Right atrium auricular region (tissue), 2 donors: ENCODE measurements at regions not wholly inside any gene's neighbourhood (a gene's known extent, or its start where the extent isn't known, plus 50 kb on each side); places are given as distances from the start of the nearest gene placed in this dataset.

Experiments used
- DNase-seq: peaks from one replicate; pipeline ENCODE4 v3.0.0-alpha.2; 2019; ENCODE audit warnings: low spot score
- H3K27ac ChIP-seq, 2 donors: fragments of 200-600 bp; sonication (generic); 1 replicate in 1 of 2; 2 replicates in 1 of 2; pipeline ENCODE4 v1.5.1; 2016 to 2019
- H3K27me3 ChIP-seq, 2 donors: fragments of 200-600 bp; sonication (generic); one replicate each; pipeline versions ENCODE4 v1.5.1 to v1.6.0; 2017 to 2019
- H3K36me3 ChIP-seq: fragments of 200-600 bp; sonication (generic); one replicate; pipeline ENCODE4 v1.5.1; 2016
- H3K4me1 ChIP-seq, 2 donors: fragments of 200-600 bp; sonication (generic); one replicate each; pipeline versions ENCODE4 v1.5.1 to v1.6.0; 2017 to 2019
- H3K4me3 ChIP-seq, 2 donors: fragments of 200-600 bp; sonication (generic); 1 replicate in 1 of 2; 2 replicates in 1 of 2; pipeline ENCODE4 v1.5.1; 2017 to 2019; ENCODE audit warnings: mild to moderate bottlenecking in 1 of 2, moderate library complexity in 1 of 2
- H3K9me3 ChIP-seq, 2 donors: fragments of 200-600 bp; sonication (generic); one replicate each; pipeline ENCODE4 v1.5.1; 2019
- TF ChIP-seq, protein P1 (sequence below), 2 donors: fragments of 200-600 bp; sonication (generic); IDR thresholded peaks; one replicate each; pipeline ENCODE4 v1.5.1; 2019; ENCODE audit warnings: antibody characterized with exemption in 2 of 2

DNA sequence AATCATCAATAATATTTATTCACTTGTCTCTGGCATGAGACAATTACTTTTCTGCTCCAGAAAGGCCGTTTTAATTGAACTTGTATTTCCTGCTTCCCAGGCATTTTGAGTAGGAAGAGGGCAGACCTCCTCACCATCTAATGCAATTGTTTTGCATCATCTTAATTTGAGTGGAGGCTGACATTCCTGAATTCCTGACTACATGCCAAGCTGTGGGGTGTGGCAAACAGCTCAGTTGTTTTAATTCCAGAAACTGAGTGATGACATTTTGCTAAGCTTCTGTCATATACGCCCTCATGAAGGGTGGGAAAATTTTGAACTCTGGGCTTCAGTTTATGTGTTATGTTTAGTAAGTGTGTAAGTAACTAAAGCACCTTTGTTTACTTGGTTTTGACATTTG is 125.4 kb upstream of the USP25 start:
- TF ChIP-seq, protein P1, sequence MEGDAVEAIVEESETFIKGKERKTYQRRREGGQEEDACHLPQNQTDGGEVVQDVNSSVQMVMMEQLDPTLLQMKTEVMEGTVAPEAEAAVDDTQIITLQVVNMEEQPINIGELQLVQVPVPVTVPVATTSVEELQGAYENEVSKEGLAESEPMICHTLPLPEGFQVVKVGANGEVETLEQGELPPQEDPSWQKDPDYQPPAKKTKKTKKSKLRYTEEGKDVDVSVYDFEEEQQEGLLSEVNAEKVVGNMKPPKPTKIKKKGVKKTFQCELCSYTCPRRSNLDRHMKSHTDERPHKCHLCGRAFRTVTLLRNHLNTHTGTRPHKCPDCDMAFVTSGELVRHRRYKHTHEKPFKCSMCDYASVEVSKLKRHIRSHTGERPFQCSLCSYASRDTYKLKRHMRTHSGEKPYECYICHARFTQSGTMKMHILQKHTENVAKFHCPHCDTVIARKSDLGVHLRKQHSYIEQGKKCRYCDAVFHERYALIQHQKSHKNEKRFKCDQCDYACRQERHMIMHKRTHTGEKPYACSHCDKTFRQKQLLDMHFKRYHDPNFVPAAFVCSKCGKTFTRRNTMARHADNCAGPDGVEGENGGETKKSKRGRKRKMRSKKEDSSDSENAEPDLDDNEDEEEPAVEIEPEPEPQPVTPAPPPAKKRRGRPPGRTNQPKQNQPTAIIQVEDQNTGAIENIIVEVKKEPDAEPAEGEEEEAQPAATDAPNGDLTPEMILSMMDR (IDR thresholded peaks at IDR 0.05), result no peak
- Histone ChIP-seq H3K4me1 (no peaks in the 10 kb centered on the region), H3K36me3 (no peaks in the 10 kb centered on the region), H3K27me3 (no peaks in the 10 kb centered on the region), H3K27ac (no peak overlapping the region), H3K9me3 (no peaks in the 10 kb centered on the region), H3K4me3 (no peak overlapping the region)
- DNase-seq, result no peak

DNA sequence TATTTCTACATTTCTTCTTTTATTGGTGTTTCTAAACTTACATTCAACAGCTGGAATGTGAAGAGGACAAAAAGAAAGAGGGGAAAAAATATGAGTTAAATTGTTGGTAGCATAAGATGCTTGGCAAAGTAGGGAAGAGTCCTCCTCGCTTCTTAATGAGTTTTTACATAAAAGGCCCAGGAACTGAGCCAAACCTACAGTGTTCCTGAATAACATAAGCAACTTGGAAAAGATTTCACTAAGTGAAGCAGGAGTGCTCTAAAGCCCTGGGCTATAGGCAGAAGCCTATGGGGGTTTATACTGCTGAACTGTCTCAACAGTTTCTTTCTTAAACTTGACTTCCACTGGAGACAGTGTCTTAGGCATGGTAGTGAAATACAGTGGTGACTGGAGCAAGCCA is 115.0 kb upstream of the USP25 start:
- Histone ChIP-seq H3K27me3 (no peaks in the 10 kb centered on the region), H3K4me3 (no peak overlapping the region), H3K36me3 (no peaks in the 10 kb centered on the region), H3K4me1 (no peaks in the 10 kb centered on the region), H3K27ac (no peak overlapping the region), H3K9me3 (peaks cover 0 to 11% of the 10 kb centered on the region in 2 donors)
- TF ChIP-seq, protein P1 (IDR thresholded peaks at IDR 0.05), result no peak
- DNase-seq, result no peak

DNA sequence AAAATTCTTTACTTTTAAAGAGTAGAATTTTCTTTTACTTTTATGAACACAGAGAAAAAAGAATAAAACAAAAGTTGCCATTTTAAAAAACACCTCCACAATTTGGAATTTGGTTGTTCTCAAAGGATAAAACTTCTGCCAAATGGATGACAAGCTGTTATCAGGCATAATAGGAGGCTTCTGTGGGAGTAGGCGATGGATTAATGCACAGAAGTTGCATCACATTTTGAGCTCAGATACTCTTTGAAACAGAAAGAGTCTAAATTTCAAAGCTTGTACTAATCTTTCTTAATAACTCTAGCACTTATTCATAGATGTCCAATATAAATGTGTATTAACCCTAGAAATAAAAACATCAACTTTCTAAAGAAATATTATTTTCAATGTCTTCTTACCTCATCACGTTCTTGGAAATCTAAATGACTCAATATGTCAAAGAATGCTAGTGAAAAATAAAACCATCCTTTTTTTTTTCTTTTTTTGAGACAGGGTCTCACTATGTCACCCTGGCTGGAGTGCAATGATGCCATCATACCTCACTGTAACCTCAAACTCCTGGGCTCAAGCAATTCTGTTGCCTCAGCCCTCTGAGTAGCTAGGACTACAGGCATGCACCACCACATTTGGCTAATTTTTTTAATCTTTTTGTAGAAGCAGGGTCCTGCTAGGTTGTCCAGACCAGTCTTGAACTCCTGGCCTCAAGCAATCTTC is 112.8 kb upstream of the USP25 start:
- Histone ChIP-seq H3K36me3 (no peaks in the 10 kb centered on the region), H3K27me3 (no peaks in the 10 kb centered on the region), H3K9me3 (peaks cover 0 to 5% of the 10 kb centered on the region in 2 donors), H3K4me1 (no peaks in the 10 kb centered on the region), H3K27ac (no peak overlapping the region), H3K4me3 (no peak overlapping the region)
- TF ChIP-seq, protein P1 (IDR thresholded peaks at IDR 0.05), result no peak
- DNase-seq, result no peak

DNA sequence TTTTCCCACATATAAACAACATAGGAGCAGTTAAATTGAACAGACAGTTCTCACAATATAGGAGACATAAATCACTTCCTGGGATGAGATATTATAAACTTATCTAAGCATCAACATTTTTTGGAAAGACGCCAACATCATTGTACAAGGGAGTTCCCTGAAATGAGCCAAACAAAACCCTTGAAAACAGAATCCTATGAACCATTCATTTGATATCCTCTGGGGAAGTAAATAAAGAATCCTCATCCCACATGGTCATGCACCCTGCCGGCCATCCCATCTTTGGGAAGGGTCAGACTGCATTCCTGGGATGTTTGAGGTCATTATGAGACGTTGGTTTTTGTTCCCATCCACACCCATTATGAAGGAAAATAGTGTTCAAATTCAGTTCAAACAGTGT is 111.8 kb upstream of the USP25 start:
- H3K4me3 ChIP-seq, result no peak overlapping the region
- H3K36me3 ChIP-seq, result no peaks in the 10 kb centered on the region
- no peaks in the 10 kb centered on the region for H3K9me3 ChIP-seq
- TF ChIP-seq, protein P1 (IDR thresholded peaks at IDR 0.05), result no peak
- H3K4me1 ChIP-seq, result no peaks in the 10 kb centered on the region
- H3K27ac ChIP-seq, result no peak overlapping the region
- DNase-seq, result no peak
- H3K27me3 ChIP-seq, result no peaks in the 10 kb centered on the region

DNA sequence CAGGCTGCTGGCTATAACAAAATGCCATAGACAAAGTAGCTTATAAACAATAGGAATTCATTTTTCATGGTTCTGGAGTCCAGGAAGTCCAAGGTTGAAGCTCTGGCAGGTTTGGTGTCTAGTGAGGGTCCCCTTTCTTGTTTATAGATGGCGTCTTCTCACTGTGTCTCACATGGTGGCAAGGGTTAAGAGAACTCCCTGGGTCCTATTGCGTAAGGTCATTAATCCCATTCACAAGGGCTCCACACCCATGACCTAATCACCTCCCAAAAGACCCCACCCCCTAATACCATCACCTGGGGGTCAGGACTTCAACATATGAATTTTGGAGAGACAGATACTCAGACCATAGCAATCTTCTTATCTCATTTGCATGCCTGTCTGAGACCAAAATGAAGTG is 108.9 kb upstream of the USP25 start:
- Histone ChIP-seq H3K27me3 (no peaks in the 10 kb centered on the region), H3K36me3 (no peaks in the 10 kb centered on the region), H3K4me3 (no peak overlapping the region), H3K4me1 (no peaks in the 10 kb centered on the region), H3K9me3 (no peaks in the 10 kb centered on the region), H3K27ac (no peak overlapping the region)
- no peak for DNase-seq
- TF ChIP-seq, protein P1 (IDR thresholded peaks at IDR 0.05), result no peak

DNA sequence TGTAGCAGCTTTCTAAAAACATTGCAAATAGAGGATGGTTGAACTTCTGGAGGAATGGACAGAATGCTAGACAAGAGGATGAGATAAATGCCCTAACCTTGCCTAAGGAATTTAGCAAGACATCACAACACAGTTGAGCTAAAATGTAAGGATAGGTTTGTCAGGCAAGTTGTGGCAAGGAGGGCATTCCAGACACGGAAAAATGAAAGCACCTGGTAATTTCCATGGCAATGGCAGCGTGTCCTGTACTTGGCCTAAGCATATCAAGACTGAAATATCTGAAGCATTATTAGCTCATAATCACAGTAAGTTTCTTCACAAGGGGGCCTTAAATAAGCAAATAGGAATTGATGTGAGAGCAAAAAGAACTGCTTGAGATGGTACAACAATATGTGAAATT is 105.1 kb upstream of the USP25 start:
- Histone ChIP-seq H3K27me3 (no peaks in the 10 kb centered on the region), H3K9me3 (no peaks in the 10 kb centered on the region), H3K36me3 (no peaks in the 10 kb centered on the region), H3K4me3 (no peak overlapping the region), H3K4me1 (no peaks in the 10 kb centered on the region), H3K27ac (no peak overlapping the region)
- TF ChIP-seq, protein P1 (IDR thresholded peaks at IDR 0.05), result no peak
- DNase-seq, result no peak
